Hematopoietic multipotent progenitor cell (in vitro differentiated cells): ENCODE measurements at regions not wholly inside any gene's neighbourhood (a gene's known extent, or its start where the extent isn't known, plus 50 kb on each side); places are given as distances from the start of the nearest gene placed in this dataset.
"Not testable (repeated sequence)": the region's sequence is repeated elsewhere in the genome, so short reads cannot be mapped to it uniquely, and the experiment has no call there.

Source experiments
- DNase-seq, 3 donors: peaks; one replicate each; pipeline ENCODE4 v3.0.0-alpha.2; 2011 to 2015; ENCODE audit warnings: low read depth in 2 of 3, low spot score in 2 of 3

DNA sequence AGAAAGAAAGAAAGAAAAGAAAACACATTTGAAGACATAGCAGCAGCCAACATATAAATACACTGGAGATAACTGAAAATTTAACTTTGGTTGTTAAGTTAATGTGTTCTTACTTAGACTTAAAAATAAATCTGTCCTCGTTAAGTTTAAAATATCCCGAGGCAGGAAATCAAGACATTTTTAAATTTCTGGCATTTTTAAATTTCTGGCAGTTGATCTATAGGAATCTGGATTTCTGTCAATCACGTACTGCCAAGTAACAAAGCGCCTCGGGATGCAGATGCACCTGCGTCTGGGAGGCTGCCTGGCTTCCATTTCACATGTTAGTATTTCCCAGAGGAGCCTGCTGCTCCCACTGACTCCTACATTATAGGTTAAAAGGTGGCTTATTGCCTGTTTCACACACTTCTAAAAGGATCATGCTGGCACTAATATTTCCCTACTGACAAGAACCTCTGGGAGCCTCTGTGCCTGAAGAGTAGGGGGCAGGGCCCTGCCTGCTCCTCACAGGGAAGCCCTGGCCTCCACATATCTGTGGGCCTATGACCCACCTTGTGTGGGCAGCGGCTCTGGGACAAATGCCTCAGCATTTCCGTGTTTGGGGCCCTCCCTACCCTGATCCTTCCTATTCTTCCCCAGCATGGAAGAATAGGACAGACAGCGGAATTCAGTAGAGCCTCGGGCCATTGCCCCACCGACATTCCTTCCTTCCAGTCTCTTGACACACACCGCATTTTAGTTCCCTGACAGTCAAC, 62.8 kb upstream of the ATP12A start:
- DNase-seq: no peak

DNA sequence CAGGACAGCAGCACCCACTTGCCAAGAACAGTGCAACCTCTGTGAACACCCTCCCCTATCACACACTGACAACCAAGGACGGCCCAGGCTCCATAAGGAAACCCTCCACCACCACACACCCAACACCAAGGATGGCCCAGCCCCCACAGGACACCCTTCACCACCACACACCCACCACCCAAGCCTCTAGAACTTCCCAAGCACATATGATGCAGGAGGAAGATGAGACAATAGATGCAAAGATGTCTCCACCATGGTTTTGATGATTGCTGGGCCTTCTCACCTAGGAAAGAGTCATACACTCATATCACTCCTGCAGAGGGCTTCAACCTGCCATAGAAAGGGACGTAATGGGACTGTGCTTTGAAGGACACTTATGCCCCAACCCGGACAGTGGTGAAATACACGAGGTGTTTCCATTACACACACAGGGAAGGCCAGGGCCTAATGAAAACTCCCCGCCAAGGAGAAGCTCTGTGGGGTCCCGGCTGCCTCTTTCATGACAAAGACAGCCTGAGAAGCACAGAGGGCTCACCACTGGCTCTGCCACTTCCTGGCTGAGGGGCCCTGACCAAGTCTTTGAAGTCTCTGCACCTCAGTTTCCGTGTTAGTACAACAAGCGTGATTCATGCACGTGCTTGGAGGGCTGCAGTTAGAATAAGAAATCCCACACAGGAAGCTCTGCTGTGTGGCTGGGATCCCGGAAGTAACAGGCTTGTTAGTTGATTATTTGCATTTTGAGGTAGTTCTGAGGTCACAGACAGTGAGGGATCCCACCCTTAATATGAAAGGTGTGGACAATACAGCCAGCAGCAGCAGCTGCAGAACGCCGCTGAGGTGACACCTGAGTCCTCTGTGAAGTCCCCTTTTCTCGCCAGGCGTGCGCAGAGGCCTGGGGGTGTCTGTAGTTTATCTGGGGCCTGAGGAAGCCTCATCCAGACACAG, 61.9 kb upstream of the ATP12A start:
- peak; percentile 23 to 81 (median 42) for DNase-seq

DNA sequence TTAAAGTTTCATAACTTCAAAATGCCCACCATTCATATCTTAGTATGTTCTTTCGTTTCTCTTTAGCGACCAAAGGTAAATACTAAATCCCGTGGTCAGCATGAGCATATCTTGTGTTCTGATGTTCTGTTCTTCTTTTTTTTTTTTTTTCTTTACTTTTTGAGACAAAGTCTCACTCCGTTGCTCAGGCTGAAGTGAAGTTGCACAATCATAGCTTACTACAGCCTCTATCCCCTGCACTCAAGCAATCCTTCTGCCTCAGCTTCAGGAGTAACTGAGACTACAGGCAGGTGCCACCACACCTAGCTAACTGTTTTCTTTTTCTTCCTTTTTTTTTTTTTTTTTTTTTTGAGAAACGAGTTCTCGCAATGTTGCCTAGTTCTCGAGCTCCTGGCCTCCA, 60.9 kb upstream of the ATP12A start:
- DNase-seq: no peak

DNA sequence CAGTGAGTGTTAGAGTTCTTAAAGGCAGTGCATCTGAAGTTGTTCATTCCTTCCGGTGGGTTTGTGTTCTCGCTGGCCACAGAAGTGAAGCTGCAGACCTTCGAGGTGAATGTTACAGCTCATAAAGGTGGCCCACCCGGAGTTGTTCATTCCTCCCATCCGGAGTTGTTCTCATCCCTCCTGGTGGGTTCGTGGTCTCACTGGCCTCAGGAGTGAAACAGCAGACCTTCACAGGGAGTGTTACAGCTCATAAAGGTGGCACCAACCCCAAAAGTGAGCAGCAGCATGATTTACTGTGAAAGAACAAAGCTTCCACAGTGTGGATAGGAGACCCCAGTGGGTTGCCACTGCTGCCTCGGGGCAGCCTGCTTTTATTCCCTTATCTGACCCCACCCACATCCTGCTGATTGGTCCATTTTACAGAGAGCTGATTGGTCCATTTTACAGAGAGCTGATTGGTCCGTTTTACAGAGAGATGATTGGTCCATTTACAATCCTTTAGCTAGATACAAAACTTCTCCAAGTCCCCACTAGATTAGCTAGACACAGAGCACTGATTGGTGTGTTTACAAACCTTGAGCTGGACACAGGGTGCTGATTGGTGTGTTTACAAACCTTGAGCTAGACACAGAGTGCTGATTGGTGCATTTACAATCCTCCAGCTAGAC, 57.6 kb upstream of the ATP12A start:
- DNase-seq: not testable (repeated sequence)

DNA sequence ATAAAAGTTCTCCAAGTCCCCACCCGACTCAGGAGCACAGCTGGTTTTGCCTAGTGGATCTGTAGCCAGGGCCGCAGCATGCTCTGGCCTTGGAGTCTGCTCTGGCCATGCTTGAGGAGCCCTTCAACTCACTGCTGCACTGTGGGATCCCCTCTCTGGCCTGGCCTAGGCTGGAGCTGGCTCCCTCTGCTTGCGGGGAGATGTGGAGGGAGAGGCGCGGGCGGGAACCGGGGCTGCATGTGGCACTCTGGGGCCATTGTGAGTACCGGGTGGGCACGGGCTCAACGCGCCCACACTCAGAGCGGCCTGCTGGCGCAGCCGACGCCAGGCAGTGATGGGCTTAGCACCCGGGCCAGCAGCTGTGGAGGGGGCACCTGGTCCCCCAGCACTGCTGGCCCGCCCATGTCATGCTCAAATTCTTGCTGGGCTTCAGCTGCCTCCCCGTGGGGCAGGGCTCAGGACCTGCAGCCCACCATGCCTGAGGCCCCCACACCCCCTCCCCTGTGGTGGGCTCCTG, 57.0 kb upstream of the ATP12A start:
- DNase-seq: no peak

DNA sequence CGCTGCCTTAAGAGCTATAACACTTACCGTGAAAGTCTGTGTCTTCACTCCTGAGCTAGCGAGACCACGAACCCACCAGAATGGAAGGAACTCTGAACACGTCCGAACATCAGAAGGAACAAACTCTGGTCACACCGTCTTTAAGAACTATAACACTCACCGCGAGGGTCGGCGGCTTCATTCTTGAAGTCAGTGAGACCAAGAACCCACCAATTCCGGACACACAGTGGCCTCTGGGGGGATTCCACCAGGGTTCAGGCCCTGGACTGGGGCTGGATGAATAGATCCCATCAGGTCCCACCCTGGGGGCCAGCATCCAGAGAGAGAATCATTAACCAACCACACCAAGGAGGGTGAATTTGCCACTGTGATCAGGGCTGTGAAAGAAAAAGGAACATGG, 55.8 kb upstream of the ATP12A start:
- no peak for DNase-seq

DNA sequence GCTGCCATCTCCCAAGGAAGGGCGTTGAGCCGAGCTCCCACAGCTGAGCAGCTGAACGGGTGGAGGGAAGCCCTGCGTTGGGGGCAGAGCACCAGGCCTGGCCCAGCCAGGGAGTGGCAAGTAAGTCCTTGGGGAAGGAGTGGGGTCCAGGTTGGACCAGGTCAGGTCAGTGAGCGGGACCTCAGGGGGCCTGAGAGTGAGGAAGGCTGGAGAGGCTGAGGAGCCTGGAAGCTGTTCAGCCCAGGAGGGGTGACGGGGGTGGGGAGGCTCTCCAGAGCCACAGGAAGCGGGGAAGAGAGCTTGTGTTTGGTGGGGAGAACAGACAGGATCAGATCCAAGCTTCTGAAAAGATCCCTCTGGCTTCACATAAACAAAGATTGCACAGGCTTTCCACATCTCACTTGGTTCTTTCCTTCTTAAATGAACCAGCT, 55.4 kb upstream of the ATP12A start:
- no peak for DNase-seq

DNA sequence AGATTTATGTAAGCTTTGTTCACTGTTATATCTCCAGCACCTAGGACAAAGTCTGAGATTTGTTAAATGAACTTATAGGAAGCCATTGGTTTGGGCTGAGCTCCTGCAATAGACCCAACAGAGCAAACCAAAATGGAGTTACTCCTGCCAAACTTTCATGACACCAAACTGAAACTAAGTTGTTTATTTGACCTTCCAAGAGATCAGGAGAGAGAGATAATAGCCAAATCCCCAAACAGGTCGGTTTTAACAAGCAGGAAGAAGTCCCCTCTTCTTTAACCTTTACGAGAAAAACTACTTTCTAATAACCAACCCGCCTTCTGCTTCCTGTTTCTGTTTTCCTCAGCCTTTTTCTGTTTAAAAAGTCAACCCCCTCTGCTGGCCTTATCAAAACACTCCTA, 54.9 kb upstream of the ATP12A start:
- peak in 2 of 3 donors; percentile 34 to 58 for DNase-seq

DNA sequence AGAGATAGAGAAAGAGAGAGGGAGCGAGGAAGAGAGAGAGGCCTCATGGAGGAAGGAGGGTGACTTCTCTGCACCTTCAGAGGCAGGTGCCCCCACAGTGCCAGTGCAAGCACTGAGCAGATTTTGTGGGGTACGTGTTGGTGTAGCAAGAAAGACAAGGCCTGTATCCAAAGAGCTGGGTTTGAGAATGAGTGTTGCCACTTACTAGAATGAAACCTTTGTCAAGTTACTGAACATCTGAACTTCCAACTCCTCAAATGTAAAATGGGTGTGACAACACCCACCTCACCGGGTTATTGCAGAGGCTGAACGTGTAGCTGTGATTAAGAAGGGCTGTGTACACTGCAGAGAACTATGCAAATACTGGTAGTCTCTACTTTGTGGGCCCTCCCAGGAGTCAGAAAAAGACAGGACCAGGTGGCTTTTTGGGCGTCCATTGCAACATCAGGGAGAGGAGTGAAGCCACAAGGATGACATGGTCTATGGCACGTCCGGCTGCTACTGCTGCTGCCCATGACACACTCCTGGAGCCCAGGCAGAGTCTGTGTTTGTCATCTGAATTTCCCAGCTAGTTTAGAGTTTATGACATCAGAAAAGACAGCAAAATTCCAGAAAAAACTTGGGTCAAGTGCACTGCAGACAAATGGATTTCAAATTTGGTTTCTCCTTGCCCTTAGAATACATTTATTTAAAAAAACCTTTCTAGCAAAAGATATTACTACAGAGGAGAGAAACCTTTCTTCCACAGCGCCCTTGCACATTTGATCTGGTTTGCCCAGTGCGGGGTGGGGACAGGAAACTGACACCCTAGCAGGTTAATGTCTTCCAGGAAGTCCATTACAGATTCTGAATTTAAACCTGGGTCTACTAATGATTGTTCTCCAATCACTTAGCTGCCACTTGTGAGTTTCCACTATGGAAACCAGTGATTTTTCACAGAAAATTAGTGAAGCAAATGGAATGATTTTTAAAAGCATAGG, 54.0 kb upstream of the ATP12A start:
- no peak for DNase-seq

DNA sequence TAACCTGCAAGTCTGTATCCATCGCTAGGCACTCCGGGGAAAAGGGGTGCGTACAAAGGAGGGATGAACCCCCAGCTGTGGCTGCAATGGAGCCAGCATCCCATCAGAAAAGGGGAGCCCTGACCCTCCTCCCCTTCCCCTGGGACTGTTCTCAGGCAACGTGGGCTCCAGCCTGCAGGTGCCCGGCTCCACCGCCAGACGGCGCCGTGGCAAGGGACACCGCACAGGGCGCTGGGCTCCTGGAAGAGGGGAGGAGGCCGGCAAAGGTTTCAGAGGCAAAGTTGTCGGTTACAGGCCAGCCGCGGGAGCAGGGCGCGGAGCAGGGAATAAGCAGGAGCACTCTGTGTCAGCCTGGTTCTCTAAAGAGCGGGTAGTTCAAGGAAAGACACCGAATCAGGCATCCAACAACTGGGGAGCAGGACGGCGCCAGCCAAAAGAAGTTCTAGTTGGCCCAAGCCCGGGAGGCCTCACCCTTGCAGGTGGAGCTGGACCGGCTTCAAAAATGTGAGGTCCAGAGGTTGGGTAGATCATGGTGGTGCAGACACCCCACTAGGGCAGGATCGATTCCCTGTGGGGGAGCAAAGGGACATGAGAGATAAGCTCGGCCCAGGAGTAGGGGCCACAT, 53.0 kb upstream of the ATP12A start:
- no peak for DNase-seq

DNA sequence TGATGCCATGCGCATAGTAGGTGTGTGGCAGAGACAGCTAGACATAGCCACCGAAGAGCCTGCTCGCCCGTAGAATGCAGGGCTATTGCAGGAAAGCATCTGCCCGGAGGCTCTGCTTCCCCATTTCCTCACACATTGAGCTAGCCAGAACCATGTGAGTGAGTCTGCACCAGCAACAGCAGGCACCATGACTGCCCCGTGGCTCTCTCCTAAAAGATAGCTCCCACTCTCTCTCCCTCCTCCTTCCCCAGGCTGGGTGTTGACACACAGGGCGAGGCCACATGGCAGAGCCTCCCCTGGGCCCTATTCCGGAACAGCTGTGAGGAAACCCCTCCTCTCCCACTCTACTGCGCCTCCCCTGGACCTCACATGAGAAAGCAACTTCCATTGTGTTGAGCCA, 52.3 kb upstream of the ATP12A start:
- no peak for DNase-seq

DNA sequence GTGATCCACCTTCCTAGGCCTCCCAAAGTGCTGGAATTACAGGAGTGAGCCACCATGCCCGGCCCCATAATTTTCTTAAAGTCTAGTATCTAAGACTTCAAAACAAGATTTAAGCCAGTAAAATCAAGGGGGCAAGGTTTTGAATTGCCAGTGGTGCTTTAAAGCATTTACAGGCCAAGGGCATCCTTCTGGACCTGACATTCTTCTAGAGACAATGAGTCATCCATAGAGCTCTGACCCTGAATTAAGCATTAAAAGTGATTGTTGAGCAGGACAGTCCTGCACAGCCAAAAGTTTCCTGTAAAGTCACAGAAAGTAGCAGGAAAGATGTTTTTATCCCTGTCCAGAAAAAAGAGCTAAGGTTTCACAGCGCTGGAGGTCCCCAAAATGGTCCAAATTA, 50.9 kb upstream of the ATP12A start:
- DNase-seq: no peak

DNA sequence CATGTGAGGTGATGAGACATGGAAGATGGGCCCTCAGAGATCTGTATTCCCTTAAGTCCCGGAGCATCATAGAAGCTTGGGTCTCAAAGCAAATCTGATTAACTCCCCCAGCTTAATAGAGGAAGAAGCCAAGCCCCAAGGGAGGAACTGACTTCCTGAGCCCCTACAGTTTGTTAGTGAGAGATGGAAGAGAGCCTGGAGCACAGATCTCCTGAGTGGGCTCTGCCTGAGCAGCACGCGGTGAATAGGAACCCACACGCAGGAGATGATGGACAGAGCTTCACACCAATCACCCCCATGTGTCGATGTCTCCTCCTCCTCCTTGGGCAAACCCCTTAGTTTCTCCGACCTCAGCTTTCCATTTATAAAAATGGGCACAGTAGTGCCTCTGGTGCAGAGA, 50.1 kb upstream of the ATP12A start:
- DNase-seq: no peak
